ENCODE measurements at regions not wholly inside any gene's neighbourhood (a gene's known extent, or its start where the extent isn't known, plus 50 kb on each side); places are given as distances from the start of the nearest gene placed in this dataset.
"Not testable (repeated sequence)": the region's sequence is repeated elsewhere in the genome, so short reads cannot be mapped to it uniquely, and the experiment has no call there.

- DNase-seq (ENCODE audit: low read depth): not testable (repeated sequence)
Observed at GRCh38 chr1:120550335-120550734, 135.5 kb downstream of the NBPF8 start.

- DNase-seq (ENCODE audit: low read depth): not testable (repeated sequence)
Observed at GRCh38 chr1:120552190-120552589, 137.4 kb downstream of the NBPF8 start.

GRCh38 chr1:120557605-120558302 lies 142.9 kb downstream of the NBPF8 start:
- not testable (repeated sequence) for DNase-seq (ENCODE audit: low read depth)

- DNase-seq (ENCODE audit: low read depth): peak; percentile 35
Observed at GRCh38 chr1:120558303-120559060, 143.6 kb downstream of the NBPF8 start.

- DNase-seq (ENCODE audit: low read depth): peak; percentile 27
Observed at GRCh38 chr1:120561767-120562166, 146.9 kb downstream of the NBPF8 start.

- not testable (repeated sequence) for DNase-seq (ENCODE audit: low read depth)
Observed at GRCh38 chr1:120565396-120565795, 150.6 kb downstream of the NBPF8 start.

- not testable (repeated sequence) for DNase-seq (ENCODE audit: low read depth)
Observed at GRCh38 chr1:120567620-120568019, 152.8 kb downstream of the NBPF8 start.

- DNase-seq (ENCODE audit: low read depth): not testable (repeated sequence)
Observed at GRCh38 chr1:120575201-120575600, 148.5 kb upstream of the NBPF26 start.

GRCh38 chr1:120582135-120582534 lies 141.6 kb upstream of the NBPF26 start:
- not testable (repeated sequence) for DNase-seq (ENCODE audit: low read depth)

GRCh38 chr1:120586053-120586452 lies 137.7 kb upstream of the NBPF26 start:
- not testable (repeated sequence) for DNase-seq (ENCODE audit: low read depth)

GRCh38 chr1:120588811-120589210 lies 134.9 kb upstream of the NBPF26 start:
- not testable (repeated sequence) for DNase-seq (ENCODE audit: low read depth)

- not testable (repeated sequence) for DNase-seq (ENCODE audit: low read depth)
Observed at GRCh38 chr1:120591774-120592173, 132.0 kb upstream of the NBPF26 start.

GRCh38 chr1:120592943-120593342 lies 130.8 kb upstream of the NBPF26 start:
- DNase-seq (ENCODE audit: low read depth): not testable (repeated sequence)

- DNase-seq (ENCODE audit: low read depth): not testable (repeated sequence)
Observed at GRCh38 chr1:120593648-120594047, 130.1 kb upstream of the NBPF26 start.

- not testable (repeated sequence) for DNase-seq (ENCODE audit: low read depth)
Observed at GRCh38 chr1:120598331-120598951, 125.3 kb upstream of the NBPF26 start.

GRCh38 chr1:120599511-120599910 lies 124.2 kb upstream of the NBPF26 start:
- DNase-seq (ENCODE audit: low read depth): not testable (repeated sequence)

GRCh38 chr1:120600442-120601041 lies 123.2 kb upstream of the NBPF26 start:
- not testable (repeated sequence) for DNase-seq (ENCODE audit: low read depth)

GRCh38 chr1:120607882-120608281 lies 115.9 kb upstream of the NBPF26 start:
- DNase-seq (ENCODE audit: low read depth): not testable (repeated sequence)

GRCh38 chr1:120608314-120609014 lies 115.3 kb upstream of the NBPF26 start:
- not testable (repeated sequence) for DNase-seq (ENCODE audit: low read depth)

GRCh38 chr1:120609015-120609573 lies 114.7 kb upstream of the NBPF26 start:
- DNase-seq (ENCODE audit: low read depth): not testable (repeated sequence)

GRCh38 chr1:120609834-120610233 lies 113.9 kb upstream of the NBPF26 start:
- DNase-seq (ENCODE audit: low read depth): not testable (repeated sequence)

Data from T-helper 22 cell (primary cell).